NB4 (cell line): ENCODE measurements at regions not wholly inside any gene's neighbourhood (a gene's known extent, or its start where the extent isn't known, plus 50 kb on each side); places are given as distances from the start of the nearest gene placed in this dataset.

Experiments used
- MYC ChIP-seq: IDR thresholded peaks from 2 replicates; pipeline ENCODE4 v1.6.1; 2011; ENCODE audit warnings: low read depth, low read length
- POLR2A ChIP-seq: IDR thresholded peaks from 2 replicates; pipeline ENCODE4 v1.6.1; 2011; ENCODE audit warnings: mild to moderate bottlenecking; ENCODE audit not compliant: insufficient read length; ENCODE audit errors: extremely low read depth
- TF ChIP-seq, protein P1 (sequence below): IDR thresholded peaks from one replicate; pipeline ENCODE4 v1.5.1; 2012; ENCODE audit warnings: low read depth, low read length

DNA sequence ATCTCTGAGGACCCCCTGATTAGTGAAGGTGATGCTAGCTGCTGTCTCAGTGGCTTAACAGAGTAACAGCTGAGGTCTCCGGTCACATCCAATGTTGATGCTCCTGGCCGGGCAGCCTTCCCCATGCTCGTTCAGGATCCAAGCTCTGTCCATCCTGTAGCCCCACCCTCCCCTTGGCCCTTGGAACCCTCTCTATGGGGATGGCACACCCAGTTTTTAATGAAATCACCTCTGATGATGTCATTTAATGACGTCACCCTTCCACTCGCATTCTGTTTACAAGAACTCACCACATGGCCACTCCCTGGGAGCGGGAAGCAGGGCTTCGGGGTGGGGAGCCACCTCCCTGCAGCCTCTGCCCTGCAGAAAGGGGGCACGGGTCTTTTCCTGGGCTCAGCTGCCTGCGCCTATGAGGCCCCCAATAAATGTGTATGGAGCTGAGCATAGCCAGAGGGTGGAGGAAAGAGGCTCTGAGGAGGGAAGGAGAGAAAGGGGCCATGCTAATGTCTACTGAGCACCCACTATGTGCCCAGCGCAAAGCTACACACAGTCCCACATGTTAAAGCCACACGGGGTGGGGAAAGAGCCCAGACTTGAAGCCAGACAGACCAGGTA lies 95.5 kb downstream of the OAT start:
- TF ChIP-seq, protein P1, sequence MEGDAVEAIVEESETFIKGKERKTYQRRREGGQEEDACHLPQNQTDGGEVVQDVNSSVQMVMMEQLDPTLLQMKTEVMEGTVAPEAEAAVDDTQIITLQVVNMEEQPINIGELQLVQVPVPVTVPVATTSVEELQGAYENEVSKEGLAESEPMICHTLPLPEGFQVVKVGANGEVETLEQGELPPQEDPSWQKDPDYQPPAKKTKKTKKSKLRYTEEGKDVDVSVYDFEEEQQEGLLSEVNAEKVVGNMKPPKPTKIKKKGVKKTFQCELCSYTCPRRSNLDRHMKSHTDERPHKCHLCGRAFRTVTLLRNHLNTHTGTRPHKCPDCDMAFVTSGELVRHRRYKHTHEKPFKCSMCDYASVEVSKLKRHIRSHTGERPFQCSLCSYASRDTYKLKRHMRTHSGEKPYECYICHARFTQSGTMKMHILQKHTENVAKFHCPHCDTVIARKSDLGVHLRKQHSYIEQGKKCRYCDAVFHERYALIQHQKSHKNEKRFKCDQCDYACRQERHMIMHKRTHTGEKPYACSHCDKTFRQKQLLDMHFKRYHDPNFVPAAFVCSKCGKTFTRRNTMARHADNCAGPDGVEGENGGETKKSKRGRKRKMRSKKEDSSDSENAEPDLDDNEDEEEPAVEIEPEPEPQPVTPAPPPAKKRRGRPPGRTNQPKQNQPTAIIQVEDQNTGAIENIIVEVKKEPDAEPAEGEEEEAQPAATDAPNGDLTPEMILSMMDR = no peak
- TF ChIP-seq POLR2A (no peak), MYC (no peak)
